MM.1S (cell line): ENCODE measurements at regions not wholly inside any gene's neighbourhood (a gene's known extent, or its start where the extent isn't known, plus 50 kb on each side); places are given as distances from the start of the nearest gene placed in this dataset.

Experiments
- CTCF ChIP-seq: fragments of 300-600 bp; sonication (generic); IDR thresholded peaks from 2 replicates; pipeline ENCODE4 v1.5.1; 2016; ENCODE audit warnings: antibody characterized with exemption, low read length, mixed read lengths
- EZH2phosphoT487 ChIP-seq: fragments of 300-600 bp; sonication (generic); IDR thresholded peaks from 2 replicates; pipeline ENCODE4 v1.6.1; 2018; ENCODE audit warnings: antibody characterized with exemption, low read length

GRCh38 chr4:20612313-20612712 lies 87.9 kb upstream of the PACRGL start:
- no peak for TF ChIP-seq CTCF
- no peak for TF ChIP-seq EZH2phosphoT487
